GM12864 (cell line): ENCODE measurements at regions not wholly inside any gene's neighbourhood (a gene's known extent, or its start where the extent isn't known, plus 50 kb on each side); places are given as distances from the start of the nearest gene placed in this dataset.

ENCODE experiments used
- DNase-seq: peaks from one replicate; pipeline ENCODE4 v3.0.0-alpha.2; 2011; ENCODE audit warnings: low read depth
- H3K4me3 ChIP-seq: 2 replicates; pipeline ENCODE4 v1.5.1; 2011; ENCODE audit warnings: mild to moderate bottlenecking, low read depth, low read length, control low read depth
- TF ChIP-seq, protein P1 (sequence below): IDR thresholded peaks from 2 replicates; pipeline ENCODE4 v1.5.1; 2011; ENCODE audit warnings: low read depth, mild to moderate bottlenecking, moderate library complexity, low read length, control low read depth, inconsistent platforms; ENCODE audit errors: missing control alignments

DNA sequence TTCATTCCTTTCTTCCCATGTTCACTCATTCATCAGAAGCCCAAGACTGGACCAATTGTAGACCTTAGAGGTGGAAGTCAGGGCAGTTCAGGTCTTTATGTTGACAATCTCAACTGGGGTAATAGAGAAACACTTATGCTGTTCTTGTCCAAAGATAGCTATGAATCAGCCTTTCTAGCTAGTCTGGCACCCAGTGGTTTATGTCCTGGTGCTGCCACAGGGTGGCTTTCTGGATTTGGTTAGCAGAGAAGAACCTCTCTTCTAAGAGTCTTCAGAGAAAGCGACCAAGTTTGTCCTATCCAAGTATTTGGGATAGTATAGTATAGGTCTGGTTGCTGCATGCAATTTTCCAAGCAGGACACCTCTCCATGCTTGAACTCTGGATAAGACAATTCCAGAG is 83.3 kb downstream of the NOG start:
- no peak for DNase-seq
- TF ChIP-seq, protein P1, sequence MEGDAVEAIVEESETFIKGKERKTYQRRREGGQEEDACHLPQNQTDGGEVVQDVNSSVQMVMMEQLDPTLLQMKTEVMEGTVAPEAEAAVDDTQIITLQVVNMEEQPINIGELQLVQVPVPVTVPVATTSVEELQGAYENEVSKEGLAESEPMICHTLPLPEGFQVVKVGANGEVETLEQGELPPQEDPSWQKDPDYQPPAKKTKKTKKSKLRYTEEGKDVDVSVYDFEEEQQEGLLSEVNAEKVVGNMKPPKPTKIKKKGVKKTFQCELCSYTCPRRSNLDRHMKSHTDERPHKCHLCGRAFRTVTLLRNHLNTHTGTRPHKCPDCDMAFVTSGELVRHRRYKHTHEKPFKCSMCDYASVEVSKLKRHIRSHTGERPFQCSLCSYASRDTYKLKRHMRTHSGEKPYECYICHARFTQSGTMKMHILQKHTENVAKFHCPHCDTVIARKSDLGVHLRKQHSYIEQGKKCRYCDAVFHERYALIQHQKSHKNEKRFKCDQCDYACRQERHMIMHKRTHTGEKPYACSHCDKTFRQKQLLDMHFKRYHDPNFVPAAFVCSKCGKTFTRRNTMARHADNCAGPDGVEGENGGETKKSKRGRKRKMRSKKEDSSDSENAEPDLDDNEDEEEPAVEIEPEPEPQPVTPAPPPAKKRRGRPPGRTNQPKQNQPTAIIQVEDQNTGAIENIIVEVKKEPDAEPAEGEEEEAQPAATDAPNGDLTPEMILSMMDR, result peak; percentile 8
- H3K4me3 ChIP-seq, result no peak overlapping the region

DNA sequence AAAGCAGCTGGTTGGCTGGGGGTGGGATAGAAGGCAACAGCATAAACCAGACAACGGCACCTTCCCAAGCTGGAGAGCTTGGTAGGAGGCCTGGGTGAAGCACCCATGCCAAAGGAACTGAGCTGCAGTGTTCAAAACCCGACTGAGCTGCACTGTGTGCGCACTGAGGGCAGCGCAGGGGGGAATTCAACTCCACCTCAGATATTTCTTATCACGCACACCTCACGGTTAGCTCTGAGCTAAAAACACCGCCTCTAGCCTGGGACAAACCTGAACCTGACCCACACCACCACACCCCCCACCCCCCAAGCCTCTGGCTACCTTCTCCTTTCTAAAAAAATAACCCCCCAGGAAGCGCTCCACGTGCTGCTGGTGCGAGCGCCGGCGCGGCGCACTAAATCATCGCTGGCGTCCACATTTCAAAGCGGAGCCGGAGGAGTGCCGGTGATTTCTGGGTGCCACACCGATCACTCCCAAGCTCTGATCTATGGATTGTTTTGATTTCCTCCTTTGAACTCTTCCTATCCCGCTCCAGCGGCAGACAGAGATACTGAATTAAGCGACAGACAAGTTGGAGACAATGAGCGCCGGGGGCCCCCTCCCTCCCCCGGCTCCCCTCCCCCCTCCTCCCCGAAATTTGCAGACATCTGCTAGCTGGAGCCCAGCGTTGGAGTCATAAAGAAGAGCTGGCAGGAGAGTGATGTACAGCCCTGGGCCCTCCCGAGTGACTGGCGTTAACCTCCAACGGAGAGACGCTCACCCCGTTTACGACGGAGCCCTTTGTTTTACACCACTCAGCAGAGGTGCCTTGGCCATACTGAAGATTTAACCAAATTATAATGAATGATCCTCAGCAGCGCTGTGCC is 85.0 kb downstream of the NOG start:
- no peak overlapping the region for H3K4me3 ChIP-seq
- TF ChIP-seq, protein P1, result no peak
- DNase-seq, result no peak

DNA sequence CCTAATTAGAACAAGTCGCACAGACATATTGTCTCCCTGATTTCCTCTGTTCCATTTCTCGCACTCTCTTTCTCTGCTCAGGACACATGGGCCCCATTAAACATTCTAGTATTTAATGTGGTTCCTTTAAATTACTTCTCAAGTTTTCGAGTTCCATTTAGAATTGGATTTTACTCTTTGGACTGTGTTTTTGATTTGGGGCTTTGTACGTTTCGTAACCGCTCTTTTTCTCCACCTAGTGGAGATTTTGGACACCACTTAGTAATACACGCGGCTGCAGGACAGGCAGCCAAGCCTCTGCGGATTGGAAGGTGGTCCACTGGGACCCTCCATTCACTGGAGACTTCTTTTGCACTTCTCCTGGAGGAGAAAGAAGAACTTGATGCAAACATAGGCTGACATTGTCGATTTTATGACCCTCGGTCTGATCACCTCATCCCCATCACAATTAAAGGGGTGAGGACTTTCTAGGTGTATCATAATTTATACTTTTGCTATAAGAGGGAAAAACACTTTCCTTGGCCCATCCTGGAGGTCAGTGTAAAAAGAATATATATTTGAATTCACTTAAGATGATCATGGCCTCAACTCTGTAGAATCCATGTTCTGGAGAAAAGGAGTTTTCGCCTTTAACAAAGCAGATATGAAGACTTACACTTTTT is 85.7 kb downstream of the NOG start:
- no peak for DNase-seq
- no peak overlapping the region for H3K4me3 ChIP-seq
- TF ChIP-seq, protein P1, result peak; percentile 55

DNA sequence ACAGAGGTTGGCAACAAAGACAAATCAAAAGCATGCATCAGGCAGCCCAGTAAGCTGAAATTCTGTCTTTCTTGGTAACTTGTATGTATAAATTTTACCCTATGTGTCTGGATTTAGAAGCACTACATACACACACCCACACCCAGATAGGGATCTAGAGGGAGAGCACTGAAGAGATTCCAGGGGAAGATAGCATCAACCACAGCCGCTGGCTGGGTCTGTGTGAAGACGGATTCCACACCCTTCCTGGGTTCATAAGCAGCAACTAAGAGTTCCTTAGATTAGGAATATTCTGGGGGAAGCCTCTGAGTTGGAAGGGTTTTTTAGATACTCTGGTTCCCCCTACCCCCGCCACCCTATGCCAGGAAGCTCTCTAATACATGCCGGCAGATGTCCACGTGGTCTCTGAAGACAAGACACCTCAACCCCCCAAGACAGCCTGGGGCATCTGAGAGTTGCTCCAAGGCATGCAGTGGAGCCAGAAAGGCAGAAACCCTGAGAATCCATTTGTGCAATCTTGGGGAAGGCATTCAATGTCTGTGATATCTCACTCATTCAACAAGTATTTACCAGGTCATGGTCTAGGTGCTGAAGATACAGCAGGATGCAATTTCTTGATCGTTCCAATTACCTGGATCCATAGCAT is 86.4 kb downstream of the NOG start:
- TF ChIP-seq, protein P1, result no peak
- H3K4me3 ChIP-seq, result no peak overlapping the region
- no peak for DNase-seq

DNA sequence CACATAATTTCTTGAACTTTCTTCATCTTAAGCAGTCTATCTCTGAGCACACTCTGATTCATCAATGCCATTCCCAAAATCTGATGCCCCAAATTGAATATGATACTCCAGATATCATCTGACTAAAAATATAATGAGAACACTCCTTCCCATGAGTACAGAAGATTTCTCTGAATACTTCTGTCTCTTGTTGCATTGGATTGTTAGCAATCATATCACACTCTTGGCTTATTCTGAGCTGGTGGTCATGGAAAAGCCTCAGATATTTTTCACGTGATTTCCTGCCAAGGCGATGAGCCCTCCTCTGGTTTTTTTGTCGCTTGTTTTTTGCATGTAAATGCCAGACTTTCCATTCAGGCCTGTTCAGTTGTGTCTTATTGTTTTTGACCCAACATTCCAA is 87.2 kb downstream of the NOG start:
- H3K4me3 ChIP-seq, result no peak overlapping the region
- TF ChIP-seq, protein P1, result no peak
- DNase-seq, result no peak

DNA sequence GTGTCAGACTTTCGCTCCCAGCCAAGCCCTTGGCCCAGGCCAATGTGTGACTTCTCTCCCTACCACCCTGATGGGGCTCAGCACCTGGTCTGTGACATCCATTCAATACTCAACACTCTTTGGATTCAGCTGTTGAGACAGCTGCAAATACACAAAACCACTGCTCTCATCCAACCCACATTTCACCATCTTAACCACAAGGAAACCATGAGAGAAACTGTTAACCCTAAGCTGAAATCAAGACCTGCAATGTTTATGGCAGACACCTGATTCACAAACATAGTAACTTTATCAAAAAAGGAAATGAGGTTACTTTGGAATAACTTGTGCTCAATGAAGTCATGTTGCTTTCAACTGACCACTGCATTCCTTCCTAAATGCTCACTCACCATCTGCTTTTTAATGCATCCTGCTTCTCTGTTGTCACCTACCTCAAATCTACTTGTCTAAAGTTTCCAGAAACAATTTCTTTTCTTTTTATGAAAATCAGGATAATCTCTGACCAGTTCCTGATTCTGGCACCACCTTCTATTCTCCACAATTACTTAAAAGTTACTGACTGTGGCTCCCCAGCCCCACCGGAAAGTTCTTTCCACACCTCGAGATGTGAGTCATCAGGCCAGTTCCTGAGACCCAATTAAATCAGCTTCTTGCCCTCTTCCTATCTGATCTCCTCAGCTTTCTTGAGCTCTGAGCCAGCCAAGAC is 88.2 kb downstream of the NOG start:
- peak; percentile 7 for DNase-seq
- TF ChIP-seq, protein P1, result no peak
- no peak overlapping the region for H3K4me3 ChIP-seq
